Neural progenitor cell (in vitro differentiated cells): ENCODE measurements at regions not wholly inside any gene's neighbourhood (a gene's known extent, or its start where the extent isn't known, plus 50 kb on each side); places are given as distances from the start of the nearest gene placed in this dataset.

Experiments used
- CTCF ChIP-seq: fragments of 200-600 bp; sonication (generic); IDR thresholded peaks from 2 replicates; pipeline ENCODE4 v1.5.1; 2017; ENCODE audit warnings: antibody characterized with exemption, mild to moderate bottlenecking
- EZH2 ChIP-seq: fragments of 200-600 bp; sonication (generic); IDR thresholded peaks from 2 replicates; pipeline ENCODE4 v1.6.1; 2017; ENCODE audit warnings: antibody characterized with exemption, mild to moderate bottlenecking, moderate library complexity
- EZH2phosphoT487 ChIP-seq: fragments of 200-600 bp; sonication (generic); IDR thresholded peaks from 2 replicates; pipeline ENCODE4 v1.6.1; 2017; ENCODE audit warnings: antibody characterized with exemption

- TF ChIP-seq EZH2phosphoT487 (no peak), CTCF (no peak), EZH2 (no peak)
Observed at GRCh38 chr1:233463333-233463732, 135.8 kb downstream of the MAP3K21 start.
